ENCODE measurements at regions not wholly inside any gene's neighbourhood (a gene's known extent, or its start where the extent isn't known, plus 50 kb on each side); places are given as distances from the start of the nearest gene placed in this dataset.

- Histone ChIP-seq H3K27ac (no peak overlapping the region), H3K9me3 (no peaks in the 10 kb centered on the region), H3K4me3 (no peak overlapping the region), H3K27me3 (no peaks in the 10 kb centered on the region), H3K36me3 (no peaks in the 10 kb centered on the region), H3K4me1 (no peaks in the 10 kb centered on the region)
- TF ChIP-seq CTCF (IDR thresholded peaks at IDR 0.05) (no peak), POLR2A (IDR thresholded peaks at IDR 0.05) (no peak)
- DNase-seq = no peak
Observed at GRCh38 chr3:117490716-117491115, 781.1 kb downstream of the TUSC7 start.

- Histone ChIP-seq H3K27ac (no peak overlapping the region), H3K9me3 (no peaks in the 10 kb centered on the region), H3K27me3 (no peaks in the 10 kb centered on the region), H3K36me3 (no peaks in the 10 kb centered on the region), H3K4me3 (no peak overlapping the region), H3K4me1 (no peaks in the 10 kb centered on the region)
- TF ChIP-seq POLR2A (IDR thresholded peaks at IDR 0.05) (no peak), CTCF (IDR thresholded peaks at IDR 0.05) (no peak)
- DNase-seq = no peak
Observed at GRCh38 chr3:117495620-117496019, 786.0 kb downstream of the TUSC7 start.

GRCh38 chr3:117499189-117499870, 789.8 kb downstream of the TUSC7 start:
- H3K4me3 ChIP-seq = no peak overlapping the region
- TF ChIP-seq CTCF (IDR thresholded peaks at IDR 0.05) = no peak
- no peak for TF ChIP-seq POLR2A (IDR thresholded peaks at IDR 0.05)
- DNase-seq = no peak
- H3K4me1 ChIP-seq = no peaks in the 10 kb centered on the region
- no peaks in the 10 kb centered on the region for H3K27me3 ChIP-seq
- no peaks in the 10 kb centered on the region for H3K36me3 ChIP-seq
- no peak overlapping the region for H3K27ac ChIP-seq
- H3K9me3 ChIP-seq = no peaks in the 10 kb centered on the region

DNA sequence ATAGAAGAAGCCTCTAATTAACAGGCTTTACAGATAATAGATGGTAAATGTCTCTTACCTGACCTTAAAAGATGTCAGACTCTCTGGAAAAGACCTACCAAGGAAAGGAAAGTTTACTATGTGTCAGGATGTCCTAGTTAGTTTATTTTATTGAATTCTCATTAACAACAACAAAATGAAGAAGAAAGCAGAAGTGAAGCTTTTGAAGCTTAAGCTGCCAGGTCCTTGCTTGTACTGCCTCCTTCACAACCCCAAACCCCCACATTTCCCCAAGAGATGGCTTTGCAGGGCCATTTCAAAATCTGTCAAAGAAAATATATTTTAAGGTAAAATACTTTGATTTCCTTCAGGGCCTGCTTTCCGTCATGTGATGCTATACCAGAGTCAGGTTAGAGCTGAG, 798.4 kb downstream of the TUSC7 start:
- Histone ChIP-seq H3K4me1 (no peaks in the 10 kb centered on the region), H3K4me3 (no peak overlapping the region), H3K36me3 (no peaks in the 10 kb centered on the region), H3K9me3 (no peaks in the 10 kb centered on the region), H3K27ac (no peak overlapping the region), H3K27me3 (no peaks in the 10 kb centered on the region)
- TF ChIP-seq POLR2A (IDR thresholded peaks at IDR 0.05) (no peak), CTCF (IDR thresholded peaks at IDR 0.05) (no peak)
- DNase-seq = no peak

GRCh38 chr3:117509858-117510257, 800.3 kb downstream of the TUSC7 start:
- Histone ChIP-seq H3K27me3 (no peaks in the 10 kb centered on the region), H3K36me3 (no peaks in the 10 kb centered on the region), H3K27ac (no peak overlapping the region), H3K9me3 (no peaks in the 10 kb centered on the region), H3K4me1 (no peaks in the 10 kb centered on the region), H3K4me3 (no peak overlapping the region)
- no peak for DNase-seq
- no peak for TF ChIP-seq POLR2A (IDR thresholded peaks at IDR 0.05)
- TF ChIP-seq CTCF (IDR thresholded peaks at IDR 0.05) = no peak

DNA sequence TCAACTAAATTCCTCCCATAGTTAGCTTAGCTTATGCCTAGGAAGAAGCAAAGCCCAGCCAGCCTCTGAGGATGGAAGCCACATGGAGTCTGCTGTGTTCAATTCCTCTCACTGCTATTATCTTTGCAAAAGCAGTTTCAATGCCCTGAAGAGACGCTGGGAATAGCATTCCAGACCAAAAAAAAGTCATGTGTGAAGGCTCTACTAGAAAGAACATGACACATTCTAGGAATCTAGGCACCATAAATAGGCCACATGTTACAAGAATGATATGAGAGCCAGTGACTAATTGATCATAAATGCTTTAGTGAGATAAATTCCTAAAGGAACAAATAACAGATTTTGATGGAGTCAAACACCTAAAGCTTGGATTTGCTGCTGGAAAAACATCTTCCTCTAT, 800.8 kb downstream of the TUSC7 start:
- no peak overlapping the region for H3K27ac ChIP-seq
- H3K4me3 ChIP-seq = no peak overlapping the region
- DNase-seq = no peak
- H3K9me3 ChIP-seq = no peaks in the 10 kb centered on the region
- H3K27me3 ChIP-seq = no peaks in the 10 kb centered on the region
- H3K4me1 ChIP-seq = no peaks in the 10 kb centered on the region
- TF ChIP-seq CTCF (IDR thresholded peaks at IDR 0.05) (no peak), POLR2A (IDR thresholded peaks at IDR 0.05) (no peak)
- H3K36me3 ChIP-seq = no peaks in the 10 kb centered on the region

Data from Peyer's patch (tissue), 4 donors.